ENCODE measurements at regions not wholly inside any gene's neighbourhood (a gene's known extent, or its start where the extent isn't known, plus 50 kb on each side); places are given as distances from the start of the nearest gene placed in this dataset.
"Not testable (repeated sequence)": the region's sequence is repeated elsewhere in the genome, so short reads cannot be mapped to it uniquely, and the experiment has no call there.

- Histone ChIP-seq H3K4me1 (ENCODE audit: control insufficient read depth, extremely low read depth, insufficient read depth, low read length) (peaks cover 24% of the 10 kb centered on the region), H3K9ac (ENCODE audit: control insufficient read depth, extremely low read depth, insufficient read depth, low read length) (no peak overlapping the region), H3K4me2 (ENCODE audit: control insufficient read depth, extremely low read depth, insufficient read depth, low read depth, low read length) (no peak overlapping the region), H3K9me1 (ENCODE audit: control insufficient read depth, extremely low read depth, insufficient read depth, low read length) (no peaks in the 10 kb centered on the region), H3K36me3 (ENCODE audit: control insufficient read depth in 2 of 2, extremely low read depth in 1 of 2, insufficient read depth in 2 of 2, low read length in 2 of 2) (no peaks in the 10 kb centered on the region), H3K9me3 (ENCODE audit: control insufficient read depth, low read depth, low read length) (no peaks in the 10 kb centered on the region), H3K79me2 (ENCODE audit: control insufficient read depth, insufficient read depth, low read length) (no peaks in the 10 kb centered on the region), H2AFZ (ENCODE audit: control insufficient read depth, low read length) (no peak overlapping the region), H3K27ac (ENCODE audit: control insufficient read depth, insufficient read depth, low read length) (no peak overlapping the region), H3K27me3 (ENCODE audit: control insufficient read depth, extremely low read depth, insufficient read depth, low read length) (no peaks in the 10 kb centered on the region), H4K20me1 (ENCODE audit: control insufficient read depth, extremely low read depth, insufficient read depth, low read length) (no peaks in the 10 kb centered on the region), H3K4me3 (ENCODE audit: control insufficient read depth in 2 of 3, extremely low read depth in 1 of 3, insufficient read depth in 2 of 3, low read depth in 1 of 3, low read length in 3 of 3) (no peak overlapping the region)
- no peak for DNase-seq (ENCODE audit: low read depth, low spot score)
- dilution Hi-C loops (cut with MboI; ENCODE audit: extremely low pct_ligation_motif_present, low sequenced_read_pairs): no loop called here
- no peak for FAIRE-seq
- TF ChIP-seq CTCF (optimal IDR thresholded peaks at IDR 0.05 in 1 of 3, IDR thresholded peaks at IDR 0.05 in 1 of 3, conservative IDR thresholded peaks at IDR 0.05 in 1 of 3; ENCODE audit: extremely low read depth in 1 of 3, insufficient read depth in 2 of 3, low read length in 3 of 3): no peak
- TF ChIP-seq EZH2 (IDR thresholded peaks at IDR 0.05; ENCODE audit: low read length): no peak
Observed at GRCh38 chr1:232417636-232418248, 212.2 kb downstream of the SIPA1L2 start.

GRCh38 chr1:232416026-232416568 lies 213.8 kb downstream of the SIPA1L2 start:
- Histone ChIP-seq H3K36me3 (ENCODE audit: control insufficient read depth in 2 of 2, extremely low read depth in 1 of 2, insufficient read depth in 2 of 2, low read length in 2 of 2) (no peaks in the 10 kb centered on the region), H3K79me2 (ENCODE audit: control insufficient read depth, insufficient read depth, low read length) (no peaks in the 10 kb centered on the region), H3K9me3 (ENCODE audit: control insufficient read depth, low read depth, low read length) (no peaks in the 10 kb centered on the region), H3K27me3 (ENCODE audit: control insufficient read depth, extremely low read depth, insufficient read depth, low read length) (no peaks in the 10 kb centered on the region), H3K9ac (ENCODE audit: control insufficient read depth, extremely low read depth, insufficient read depth, low read length) (peak overlapping the region; percentile 18), H4K20me1 (ENCODE audit: control insufficient read depth, extremely low read depth, insufficient read depth, low read length) (no peaks in the 10 kb centered on the region), H3K4me2 (ENCODE audit: control insufficient read depth, extremely low read depth, insufficient read depth, low read depth, low read length) (peak overlapping the region; percentile 60), H3K27ac (ENCODE audit: control insufficient read depth, insufficient read depth, low read length) (peak overlapping the region; percentile 28), H3K4me3 (ENCODE audit: control insufficient read depth in 2 of 3, extremely low read depth in 1 of 3, insufficient read depth in 2 of 3, low read depth in 1 of 3, low read length in 3 of 3) (peak overlapping the region in 1 of 3 experiments; percentile 36), H3K4me1 (ENCODE audit: control insufficient read depth, extremely low read depth, insufficient read depth, low read length) (peaks cover 14% of the 10 kb centered on the region), H2AFZ (ENCODE audit: control insufficient read depth, low read length) (peak overlapping the region; percentile 61), H3K9me1 (ENCODE audit: control insufficient read depth, extremely low read depth, insufficient read depth, low read length) (no peaks in the 10 kb centered on the region)
- TF ChIP-seq EZH2 (IDR thresholded peaks at IDR 0.05; ENCODE audit: low read length): no peak
- no peak for TF ChIP-seq CTCF (optimal IDR thresholded peaks at IDR 0.05 in 1 of 3, IDR thresholded peaks at IDR 0.05 in 1 of 3, conservative IDR thresholded peaks at IDR 0.05 in 1 of 3; ENCODE audit: extremely low read depth in 1 of 3, insufficient read depth in 2 of 3, low read length in 3 of 3)
- no peak for DNase-seq (ENCODE audit: low read depth, low spot score)
- dilution Hi-C loops (cut with MboI; ENCODE audit: extremely low pct_ligation_motif_present, low sequenced_read_pairs): no loop called here
- FAIRE-seq: peak; percentile 74

- H3K27ac ChIP-seq (ENCODE audit: control insufficient read depth, insufficient read depth, low read length); H3K79me2 ChIP-seq (ENCODE audit: control insufficient read depth, insufficient read depth, low read length); FAIRE-seq; H4K20me1 ChIP-seq (ENCODE audit: control insufficient read depth, extremely low read depth, insufficient read depth, low read length); H3K9me3 ChIP-seq (ENCODE audit: control insufficient read depth, low read depth, low read length); DNase-seq (ENCODE audit: low read depth, low spot score); dilution Hi-C loops (cut with MboI; ENCODE audit: extremely low pct_ligation_motif_present, low sequenced_read_pairs); H3K27me3 ChIP-seq (ENCODE audit: control insufficient read depth, extremely low read depth, insufficient read depth, low read length); H3K36me3 ChIP-seq (ENCODE audit: control insufficient read depth in 2 of 2, extremely low read depth in 1 of 2, insufficient read depth in 2 of 2, low read length in 2 of 2); H3K9me1 ChIP-seq (ENCODE audit: control insufficient read depth, extremely low read depth, insufficient read depth, low read length): not testable (repeated sequence)
- H2AFZ ChIP-seq (ENCODE audit: control insufficient read depth, low read length): peak overlapping the region; percentile 43
- H3K4me2 ChIP-seq (ENCODE audit: control insufficient read depth, extremely low read depth, insufficient read depth, low read depth, low read length): peak overlapping the region; percentile 60
- H3K4me1 ChIP-seq (ENCODE audit: control insufficient read depth, extremely low read depth, insufficient read depth, low read length): peaks cover 14% of the 10 kb centered on the region
- peak overlapping the region; percentile 35 for H3K9ac ChIP-seq (ENCODE audit: control insufficient read depth, extremely low read depth, insufficient read depth, low read length)
- H3K4me3 ChIP-seq (ENCODE audit: control insufficient read depth in 2 of 3, extremely low read depth in 1 of 3, insufficient read depth in 2 of 3, low read depth in 1 of 3, low read length in 3 of 3): peak overlapping the region in 1 of 3 experiments; percentile 9
Observed at GRCh38 chr1:232415481-232415880, 214.5 kb downstream of the SIPA1L2 start.

Measured in keratinocyte (primary cell).